ENCODE measurements at regions not wholly inside any gene's neighbourhood (a gene's known extent, or its start where the extent isn't known, plus 50 kb on each side); places are given as distances from the start of the nearest gene placed in this dataset.

GRCh38 chr11:19391652-19392051, 150.9 kb upstream of the E2F8 start:
- H3K4me2 ChIP-seq (ENCODE audit: low read length): no peak overlapping the region
- TF ChIP-seq CTCF (IDR thresholded peaks at IDR 0.05; ENCODE audit: low read depth, low read length): no peak
- TF ChIP-seq EZH2phosphoT487 (IDR thresholded peaks at IDR 0.05; ENCODE audit: low read depth): no peak
- no peak overlapping the region for H3K9ac ChIP-seq (ENCODE audit: low read length)
- H3K27me3 ChIP-seq (ENCODE audit: low read depth, low read length): peaks cover 37% of the 10 kb centered on the region; the same call in 1 of the 2 replicates
- no peaks in the 10 kb centered on the region for H3K4me1 ChIP-seq (ENCODE audit: low read length)
- no peak overlapping the region for H2AFZ ChIP-seq (ENCODE audit: low read depth, low read length)
- H3K27ac ChIP-seq (ENCODE audit: low read length): no peak overlapping the region
- H3K36me3 ChIP-seq (replicated peaks; ENCODE audit: low read depth, low read length): no peaks in the 10 kb centered on the region
- no peaks in the 10 kb centered on the region for H3K9me3 ChIP-seq (ENCODE audit: insufficient read depth, low read length)
- H4K20me1 ChIP-seq (ENCODE audit: insufficient read depth, low read length): no peaks in the 10 kb centered on the region
- H3K4me3 ChIP-seq (ENCODE audit: low read length): no peak overlapping the region
- no peaks in the 10 kb centered on the region for H3K79me2 ChIP-seq (ENCODE audit: low read length)

GRCh38 chr11:19391026-19391425, 150.3 kb upstream of the E2F8 start:
- Histone ChIP-seq H3K36me3 (replicated peaks; ENCODE audit: low read depth, low read length) (no peaks in the 10 kb centered on the region), H3K27me3 (ENCODE audit: low read depth, low read length) (peaks cover 34% of the 10 kb centered on the region; the same call in 1 of the 2 replicates), H2AFZ (ENCODE audit: low read depth, low read length) (no peak overlapping the region), H3K9ac (ENCODE audit: low read length) (no peak overlapping the region), H4K20me1 (ENCODE audit: insufficient read depth, low read length) (no peaks in the 10 kb centered on the region), H3K4me1 (ENCODE audit: low read length) (no peaks in the 10 kb centered on the region), H3K9me3 (ENCODE audit: insufficient read depth, low read length) (no peaks in the 10 kb centered on the region), H3K4me2 (ENCODE audit: low read length) (no peak overlapping the region), H3K4me3 (ENCODE audit: low read length) (no peak overlapping the region), H3K27ac (ENCODE audit: low read length) (no peak overlapping the region), H3K79me2 (ENCODE audit: low read length) (no peaks in the 10 kb centered on the region)
- TF ChIP-seq CTCF (IDR thresholded peaks at IDR 0.05; ENCODE audit: low read depth, low read length) (no peak), EZH2phosphoT487 (IDR thresholded peaks at IDR 0.05; ENCODE audit: low read depth) (no peak)

- Histone ChIP-seq H3K4me2 (ENCODE audit: low read length) (no peak overlapping the region), H3K9me3 (ENCODE audit: insufficient read depth, low read length) (no peaks in the 10 kb centered on the region), H4K20me1 (ENCODE audit: insufficient read depth, low read length) (no peaks in the 10 kb centered on the region), H3K4me1 (ENCODE audit: low read length) (no peaks in the 10 kb centered on the region), H3K79me2 (ENCODE audit: low read length) (no peaks in the 10 kb centered on the region), H2AFZ (ENCODE audit: low read depth, low read length) (no peak overlapping the region), H3K36me3 (replicated peaks; ENCODE audit: low read depth, low read length) (no peaks in the 10 kb centered on the region), H3K27me3 (ENCODE audit: low read depth, low read length) (peaks cover 32% of the 10 kb centered on the region; the same call in 1 of the 2 replicates), H3K9ac (ENCODE audit: low read length) (no peak overlapping the region), H3K4me3 (ENCODE audit: low read length) (no peak overlapping the region), H3K27ac (ENCODE audit: low read length) (no peak overlapping the region)
- TF ChIP-seq CTCF (IDR thresholded peaks at IDR 0.05; ENCODE audit: low read depth, low read length) (no peak), EZH2phosphoT487 (IDR thresholded peaks at IDR 0.05; ENCODE audit: low read depth) (no peak)
Observed at GRCh38 chr11:19389787-19390303, 149.1 kb upstream of the E2F8 start.

GRCh38 chr11:19382131-19382611, 141.4 kb upstream of the E2F8 start:
- Histone ChIP-seq H3K9ac (ENCODE audit: low read length) (no peak overlapping the region), H4K20me1 (ENCODE audit: insufficient read depth, low read length) (no peaks in the 10 kb centered on the region), H3K4me2 (ENCODE audit: low read length) (no peak overlapping the region), H3K9me3 (ENCODE audit: insufficient read depth, low read length) (no peaks in the 10 kb centered on the region), H3K27ac (ENCODE audit: low read length) (no peak overlapping the region), H3K27me3 (ENCODE audit: low read depth, low read length) (peaks cover 46% of the 10 kb centered on the region; the same call in 1 of the 2 replicates), H2AFZ (ENCODE audit: low read depth, low read length) (no peak overlapping the region), H3K4me1 (ENCODE audit: low read length) (no peaks in the 10 kb centered on the region), H3K36me3 (replicated peaks; ENCODE audit: low read depth, low read length) (no peaks in the 10 kb centered on the region), H3K4me3 (ENCODE audit: low read length) (no peak overlapping the region), H3K79me2 (ENCODE audit: low read length) (no peaks in the 10 kb centered on the region)
- TF ChIP-seq EZH2phosphoT487 (IDR thresholded peaks at IDR 0.05; ENCODE audit: low read depth) (no peak), CTCF (IDR thresholded peaks at IDR 0.05; ENCODE audit: low read depth, low read length) (no peak)
